HCEC 1CT (cell line): ENCODE measurements at regions not wholly inside any gene's neighbourhood (a gene's known extent, or its start where the extent isn't known, plus 50 kb on each side); places are given as distances from the start of the nearest gene placed in this dataset.

Experiments used
- DNase-seq: peaks from one replicate; pipeline ENCODE4 v3.0.0-alpha.2; 2017

GRCh38 chr21:27114111-27114510, 147.2 kb upstream of the ADAMTS5 start:
- DNase-seq = no peak

- no peak for DNase-seq
Observed at GRCh38 chr21:27112186-27112585, 145.3 kb upstream of the ADAMTS5 start.

- no peak for DNase-seq
Observed at GRCh38 chr21:27110956-27111355, 144.1 kb upstream of the ADAMTS5 start.

GRCh38 chr21:27108701-27109100, 141.8 kb upstream of the ADAMTS5 start:
- DNase-seq = no peak

- DNase-seq = no peak
Observed at GRCh38 chr21:27108228-27108627, 141.3 kb upstream of the ADAMTS5 start.

- peak; percentile 46 for DNase-seq
Observed at GRCh38 chr21:27104846-27105431, 138.1 kb upstream of the ADAMTS5 start.

- DNase-seq = no peak
Observed at GRCh38 chr21:27103768-27104167, 136.9 kb upstream of the ADAMTS5 start.

GRCh38 chr21:27101523-27101922, 134.6 kb upstream of the ADAMTS5 start:
- DNase-seq = peak; percentile 22

- no peak for DNase-seq
Observed at GRCh38 chr21:27094184-27094948, 127.5 kb upstream of the ADAMTS5 start.

- DNase-seq = no peak
Observed at GRCh38 chr21:27086630-27087029, 119.7 kb upstream of the ADAMTS5 start.

- no peak for DNase-seq
Observed at GRCh38 chr21:27086186-27086585, 119.3 kb upstream of the ADAMTS5 start.

- no peak for DNase-seq
Observed at GRCh38 chr21:27085387-27085786, 118.5 kb upstream of the ADAMTS5 start.

- DNase-seq = no peak
Observed at GRCh38 chr21:27083144-27083543, 116.3 kb upstream of the ADAMTS5 start.

GRCh38 chr21:27082431-27083010, 115.6 kb upstream of the ADAMTS5 start:
- DNase-seq = no peak

GRCh38 chr21:27079636-27080240, 112.8 kb upstream of the ADAMTS5 start:
- DNase-seq = no peak

- DNase-seq = no peak
Observed at GRCh38 chr21:27078915-27079314, 112.0 kb upstream of the ADAMTS5 start.

- DNase-seq = no peak
Observed at GRCh38 chr21:27077501-27077900, 110.6 kb upstream of the ADAMTS5 start.

GRCh38 chr21:27076025-27076424, 109.1 kb upstream of the ADAMTS5 start:
- DNase-seq = no peak

- no peak for DNase-seq
Observed at GRCh38 chr21:27070861-27071670, 104.2 kb upstream of the ADAMTS5 start.

GRCh38 chr21:27068811-27069210, 101.9 kb upstream of the ADAMTS5 start:
- no peak for DNase-seq

GRCh38 chr21:27067226-27067625, 100.3 kb upstream of the ADAMTS5 start:
- no peak for DNase-seq

GRCh38 chr21:27062443-27062842, 95.6 kb upstream of the ADAMTS5 start:
- DNase-seq = no peak

- no peak for DNase-seq
Observed at GRCh38 chr21:27061770-27062169, 94.9 kb upstream of the ADAMTS5 start.
